Right kidney (tissue), 1 donor: ENCODE measurements at regions not wholly inside any gene's neighbourhood (a gene's known extent, or its start where the extent isn't known, plus 50 kb on each side); places are given as distances from the start of the nearest gene placed in this dataset.
"Not testable (repeated sequence)": the region's sequence is repeated elsewhere in the genome, so short reads cannot be mapped to it uniquely, and the experiment has no call there.

Experiments
- DNase-seq: peaks from one replicate; pipeline ENCODE4 v3.0.0-alpha.2; 2016

GRCh38 chr9:102941868-102942267 lies 53.3 kb upstream of the CYLC2 start:
- no peak for DNase-seq

DNA sequence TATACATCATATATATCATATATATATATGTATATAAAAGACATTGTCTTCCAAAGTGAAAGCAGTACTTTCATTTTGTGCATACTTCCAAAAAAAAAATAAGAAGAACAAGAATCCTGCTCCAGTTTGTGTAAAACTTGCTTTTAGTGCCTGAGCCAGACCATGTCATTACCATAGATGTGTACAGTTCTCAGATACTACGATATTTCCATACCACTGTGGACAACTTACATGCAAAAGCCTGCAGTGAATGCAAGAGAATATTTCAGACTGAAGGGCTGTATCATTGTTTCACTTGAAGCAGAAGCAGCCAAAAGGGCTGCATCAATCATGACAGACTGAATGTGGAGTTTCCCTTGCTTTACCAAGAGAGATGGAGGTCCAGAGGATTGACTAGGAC lies 72.6 kb upstream of the CYLC2 start:
- no peak for DNase-seq

GRCh38 chr9:102911185-102911584 lies 83.9 kb upstream of the CYLC2 start:
- no peak for DNase-seq

- not testable (repeated sequence) for DNase-seq
These were observed 89.3 kb upstream of the CYLC2 start for GRCh38 chr9:102905795-102906194.

DNA sequence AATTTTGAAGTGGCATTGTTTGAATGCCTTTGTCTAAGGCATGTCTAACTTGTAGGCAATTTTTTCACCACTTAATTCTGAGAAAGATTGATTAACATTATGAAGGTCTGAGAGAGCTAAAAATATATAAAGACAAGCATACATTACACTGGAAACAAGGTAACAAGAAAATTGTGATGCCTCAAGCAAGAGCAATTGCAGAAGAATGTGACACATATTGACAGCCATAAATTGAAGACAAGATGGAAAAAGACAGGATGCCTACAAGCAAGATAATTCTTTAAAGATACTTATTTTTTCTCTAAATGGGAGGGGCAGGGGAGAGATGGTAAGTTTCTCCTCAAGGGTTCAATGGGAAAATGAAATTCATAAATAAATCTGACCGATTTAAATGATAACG lies 103.1 kb upstream of the CYLC2 start:
- DNase-seq = no peak

DNA sequence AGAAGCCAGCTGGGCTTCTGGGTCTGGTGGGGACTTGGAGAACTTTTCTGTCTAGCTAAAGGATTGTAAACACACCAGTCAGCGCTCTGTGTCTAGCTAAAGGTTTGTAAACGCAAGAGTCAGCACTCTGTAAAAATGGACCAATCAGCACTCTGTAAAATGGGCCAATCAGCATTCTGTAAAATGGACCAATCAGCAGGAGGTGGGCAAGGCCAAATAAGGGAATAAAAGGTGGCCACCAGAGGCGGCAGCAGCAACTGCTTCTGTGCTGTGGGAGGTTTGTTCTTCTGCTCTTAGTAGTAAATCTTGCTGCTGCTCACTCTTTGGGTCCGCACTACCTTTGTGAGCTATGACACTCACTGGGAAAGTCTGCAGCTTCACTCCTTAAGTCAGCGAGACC lies 106.4 kb upstream of the CYLC2 start:
- not testable (repeated sequence) for DNase-seq

DNA sequence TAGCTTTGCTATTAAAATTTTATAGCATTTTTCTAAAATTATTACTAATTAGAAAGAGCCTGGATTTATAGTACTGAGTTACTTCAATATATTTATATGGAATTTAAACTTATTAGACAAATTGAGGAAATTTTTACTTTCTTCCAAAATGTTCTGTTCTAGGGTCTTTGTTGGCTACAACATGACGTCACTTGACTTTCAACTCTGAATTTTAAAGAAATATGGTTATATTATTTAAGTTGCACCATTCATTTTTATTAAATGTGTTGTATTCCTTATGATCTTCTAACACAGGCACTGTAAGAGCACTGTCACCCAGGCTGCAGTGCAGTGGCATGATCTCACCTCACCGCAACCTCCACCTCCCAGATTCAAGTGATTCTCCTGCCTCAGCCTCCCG lies 119.4 kb upstream of the CYLC2 start:
- DNase-seq = no peak

GRCh38 chr9:102867488-102867887 lies 127.6 kb upstream of the CYLC2 start:
- DNase-seq = no peak

GRCh38 chr9:102862478-102862877 lies 132.7 kb upstream of the CYLC2 start:
- no peak for DNase-seq

GRCh38 chr9:102855641-102856040 lies 139.5 kb upstream of the CYLC2 start:
- DNase-seq = no peak

- no peak for DNase-seq
These were observed 149.2 kb upstream of the CYLC2 start for GRCh38 chr9:102845827-102846371.

DNA sequence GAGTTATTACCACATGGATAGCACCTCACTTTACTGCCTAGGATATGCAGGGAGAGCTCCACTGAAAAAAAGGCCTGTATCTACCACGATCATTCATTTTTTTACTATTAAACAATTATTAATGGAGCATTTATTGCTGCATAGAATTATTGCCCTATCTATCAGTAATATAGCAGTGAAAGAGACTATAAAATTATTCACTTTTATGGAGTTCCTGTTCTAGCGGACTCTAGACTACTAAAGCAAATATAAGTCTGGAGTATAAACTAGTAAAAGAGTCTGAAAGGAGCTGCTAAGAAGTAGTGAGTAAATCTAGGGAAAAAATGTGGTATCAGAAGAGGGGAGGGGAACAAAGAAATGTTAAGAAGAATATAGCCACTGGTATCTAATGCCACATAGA lies 150.4 kb upstream of the CYLC2 start:
- no peak for DNase-seq

- no peak for DNase-seq
These were observed 152.7 kb upstream of the CYLC2 start for GRCh38 chr9:102842423-102842822.

GRCh38 chr9:102841376-102841775 lies 153.8 kb upstream of the CYLC2 start:
- peak; percentile 5 for DNase-seq

GRCh38 chr9:102840335-102840734 lies 154.8 kb upstream of the CYLC2 start:
- DNase-seq = no peak

DNA sequence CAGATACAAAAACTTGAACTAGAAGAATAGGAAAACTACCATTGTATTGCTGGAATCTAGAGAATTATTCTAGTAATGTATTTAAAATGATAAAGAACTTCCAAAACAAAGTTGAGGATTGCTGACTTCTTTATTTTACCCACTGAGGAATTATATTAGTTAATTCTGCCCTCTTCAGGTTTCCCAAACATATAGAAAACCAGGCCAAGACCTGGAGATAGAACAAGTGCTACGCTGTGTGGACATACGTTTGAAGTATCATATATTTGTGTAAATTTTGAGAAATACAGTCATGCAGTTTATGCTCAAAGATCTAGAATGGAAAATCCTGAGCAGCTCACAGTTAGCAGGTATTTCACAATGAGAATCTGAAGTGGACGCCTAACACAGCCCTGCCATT lies 162.3 kb upstream of the CYLC2 start:
- no peak for DNase-seq

DNA sequence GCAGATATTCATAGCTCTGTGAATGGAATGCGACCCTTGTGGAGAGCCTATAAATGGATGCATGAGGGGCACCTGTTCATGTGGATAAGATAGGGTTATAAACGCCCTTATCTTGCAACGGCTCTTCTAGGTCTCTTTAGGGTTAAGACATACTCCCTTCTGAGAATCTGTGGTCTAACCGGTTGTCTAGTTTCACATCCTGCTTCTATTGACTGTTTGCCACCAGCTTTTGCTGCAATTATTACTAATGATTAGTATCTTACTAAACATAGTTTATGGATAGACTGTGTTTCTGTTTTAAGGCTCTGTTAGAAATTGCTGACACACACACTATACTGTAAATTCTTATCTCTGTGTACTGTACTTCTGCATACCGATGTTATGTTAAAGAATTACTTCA lies 198.9 kb upstream of the CYLC2 start:
- no peak for DNase-seq

GRCh38 chr9:102795532-102795931 lies 199.6 kb upstream of the CYLC2 start:
- no peak for DNase-seq

GRCh38 chr9:102779356-102779755 lies 215.8 kb upstream of the CYLC2 start:
- DNase-seq = no peak

GRCh38 chr9:102778746-102779145 lies 216.4 kb upstream of the CYLC2 start:
- DNase-seq = no peak

GRCh38 chr9:102770704-102771103 lies 224.4 kb upstream of the CYLC2 start:
- DNase-seq = no peak

- no peak for DNase-seq
These were observed 225.8 kb upstream of the CYLC2 start for GRCh38 chr9:102769307-102769706.

DNA sequence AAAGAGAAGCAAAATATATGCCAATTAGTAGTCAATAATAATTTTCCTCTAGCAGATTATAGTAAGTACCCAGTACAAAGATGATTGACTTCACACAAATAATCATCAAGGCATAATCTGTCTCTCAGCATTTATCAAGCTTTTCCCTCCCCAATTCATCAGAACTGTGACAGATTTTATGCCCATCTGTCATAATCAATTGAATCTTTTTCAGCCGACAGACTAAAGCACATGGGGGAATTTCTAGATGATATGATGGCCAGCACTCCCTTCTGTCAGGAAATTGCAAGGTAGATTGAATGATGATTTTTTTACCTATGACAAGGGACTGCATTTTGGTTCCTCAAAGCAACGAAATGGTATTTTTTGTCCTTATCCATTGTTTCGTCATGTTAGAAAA lies 227.1 kb upstream of the CYLC2 start:
- no peak for DNase-seq

GRCh38 chr9:102767076-102767475 lies 228.1 kb upstream of the CYLC2 start:
- no peak for DNase-seq

DNA sequence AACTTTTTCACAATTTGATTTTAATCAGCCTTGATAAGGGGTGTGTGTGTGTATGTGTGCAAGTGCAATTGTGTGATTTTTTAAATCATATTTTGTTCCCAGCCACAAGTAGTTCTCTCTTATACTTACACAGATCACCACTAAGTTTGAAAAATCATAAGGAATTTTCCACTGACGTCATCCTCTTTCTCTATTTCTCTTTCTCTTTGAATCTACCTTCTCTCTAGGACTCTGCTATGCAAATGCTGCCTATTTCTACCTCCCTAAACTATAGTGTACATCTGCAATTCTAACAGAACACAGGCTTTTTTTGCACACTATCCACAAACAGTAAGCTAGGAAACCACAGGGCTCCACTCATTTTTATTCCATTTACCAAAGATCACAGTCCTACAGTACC lies 254.6 kb upstream of the CYLC2 start:
- DNase-seq = no peak
